Large intestine (tissue), 3 donors: ENCODE measurements at regions not wholly inside any gene's neighbourhood (a gene's known extent, or its start where the extent isn't known, plus 50 kb on each side); places are given as distances from the start of the nearest gene placed in this dataset.

Source experiments
- DNase-seq, 2 donors: peaks; one replicate each; pipeline versions ENCODE4 v3.0.0 to v3.0.0-alpha.2; 2013
- H3K27ac ChIP-seq: one replicate; pipeline ENCODE4 v1.5.1; 2013; ENCODE audit warnings: low read length
- H3K27me3 ChIP-seq: 2 replicates; pipeline ENCODE4 v1.6.1; 2013; ENCODE audit warnings: low read length; ENCODE audit not compliant: control insufficient read depth, insufficient read depth
- H3K36me3 ChIP-seq: 2 replicates; pipeline ENCODE4 v1.6.1; 2013; ENCODE audit warnings: low read length; ENCODE audit not compliant: control insufficient read depth, insufficient read depth
- H3K4me1 ChIP-seq: one replicate; pipeline ENCODE4 v1.6.1; 2013; ENCODE audit warnings: low read length; ENCODE audit not compliant: control insufficient read depth, insufficient read depth
- H3K4me3 ChIP-seq: one replicate; pipeline ENCODE4 v1.5.1; 2013; ENCODE audit warnings: low read length
- H3K9me3 ChIP-seq: one replicate; pipeline ENCODE4 v1.6.1; 2013; ENCODE audit warnings: mild to moderate bottlenecking, low read depth, low read length, moderate library complexity; ENCODE audit not compliant: control insufficient read depth
- WGBS: methylation state at CpG from one replicate; pipeline ENCODE4 v1.1.5; 2013; ENCODE audit warnings: low lambda C conversion rate; ENCODE audit not compliant: insufficient coverage; 5-methylcytosine and 5-hydroxymethylcytosine counted together

GRCh38 chr9:739362-739761, 102.1 kb upstream of the DMRT1 start:
- no peaks in the 10 kb centered on the region for H3K27me3 ChIP-seq
- H3K36me3 ChIP-seq, result peaks cover 88% of the 10 kb centered on the region
- H3K9me3 ChIP-seq, result no peaks in the 10 kb centered on the region
- no peak overlapping the region for H3K4me3 ChIP-seq
- DNase-seq, result no peak
- H3K27ac ChIP-seq, result peak overlapping the region; percentile 6
- H3K4me1 ChIP-seq, result peaks cover 3% of the 10 kb centered on the region

- Histone ChIP-seq H3K4me1 (no peaks in the 10 kb centered on the region), H3K36me3 (peaks cover 89% of the 10 kb centered on the region), H3K27ac (no peak overlapping the region), H3K4me3 (no peak overlapping the region), H3K27me3 (no peaks in the 10 kb centered on the region), H3K9me3 (no peaks in the 10 kb centered on the region)
- 93% methylated on average over 3 of the region's 10 CpGs for WGBS
- DNase-seq, result no peak
Observed at GRCh38 chr9:740221-740620, 101.3 kb upstream of the DMRT1 start.

DNA sequence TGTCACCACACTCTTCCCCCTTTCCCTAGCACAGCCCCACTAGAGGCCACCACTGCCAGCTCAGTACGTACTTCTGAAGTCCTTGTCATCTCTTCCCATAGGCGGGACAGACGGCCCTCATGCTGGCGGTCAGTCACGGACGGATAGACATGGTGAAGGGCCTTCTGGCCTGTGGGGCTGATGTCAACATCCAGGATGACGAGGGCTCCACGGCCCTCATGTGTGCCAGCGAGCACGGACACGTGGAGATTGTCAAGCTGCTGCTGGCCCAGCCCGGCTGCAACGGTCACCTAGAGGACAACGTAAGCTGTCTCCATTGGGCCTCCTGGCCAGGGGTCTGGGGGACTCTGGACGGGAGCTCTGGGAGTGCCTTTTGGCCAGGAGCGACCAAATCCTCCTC, 99.4 kb upstream of the DMRT1 start:
- no peaks in the 10 kb centered on the region for H3K9me3 ChIP-seq

DNA sequence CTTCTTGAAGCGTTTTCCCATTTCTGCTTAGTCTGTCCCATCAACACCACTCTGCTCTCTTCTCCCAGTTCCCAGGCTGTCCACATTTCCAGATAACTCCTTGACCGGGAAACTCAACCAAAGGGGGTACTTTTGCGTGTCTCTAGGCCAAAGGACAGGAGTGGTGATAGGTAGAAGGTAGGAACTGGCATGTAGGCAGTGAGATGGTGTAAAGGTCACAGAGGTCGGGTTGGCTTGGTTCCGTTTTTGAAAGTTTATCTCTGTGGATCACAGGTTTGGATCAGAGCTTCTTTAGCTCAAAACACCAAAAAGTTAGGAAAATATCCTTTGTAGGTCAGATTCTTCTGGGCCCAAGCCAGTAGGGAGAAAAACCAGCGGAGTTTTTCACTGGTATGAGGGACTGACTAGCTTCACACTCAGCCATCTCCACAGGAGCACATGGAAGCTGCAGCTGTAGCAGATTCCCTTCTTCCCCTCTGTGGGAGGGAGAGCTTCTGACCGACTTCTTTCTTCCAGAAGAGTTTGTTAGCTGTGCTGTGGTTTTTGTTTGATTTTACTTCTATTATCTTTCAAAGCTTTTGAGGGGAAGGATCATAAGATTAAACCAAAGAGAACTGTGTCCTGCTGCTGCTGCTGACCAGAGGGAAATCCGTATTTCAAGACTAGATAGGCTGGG, 98.4 kb upstream of the DMRT1 start:
- no peak overlapping the region for H3K27ac ChIP-seq
- no peaks in the 10 kb centered on the region for H3K9me3 ChIP-seq
- no peaks in the 10 kb centered on the region for H3K4me1 ChIP-seq
- no peak overlapping the region for H3K4me3 ChIP-seq
- DNase-seq, result no peak
- peaks cover 81% of the 10 kb centered on the region for H3K36me3 ChIP-seq
- WGBS, result 53% methylated on average over 2 of the region's 8 CpGs
- H3K27me3 ChIP-seq, result no peaks in the 10 kb centered on the region

More for the DNA sequence above, 99.4 kb upstream of the DMRT1 start:
- no CpG with 5 or more reads among the region's 16 CpGs for WGBS
- H3K36me3 ChIP-seq, result peaks cover 85% of the 10 kb centered on the region
- no peak overlapping the region for H3K4me3 ChIP-seq
- no peak for DNase-seq
- no peak overlapping the region for H3K27ac ChIP-seq
- H3K27me3 ChIP-seq, result no peaks in the 10 kb centered on the region
- H3K4me1 ChIP-seq, result no peaks in the 10 kb centered on the region

DNA sequence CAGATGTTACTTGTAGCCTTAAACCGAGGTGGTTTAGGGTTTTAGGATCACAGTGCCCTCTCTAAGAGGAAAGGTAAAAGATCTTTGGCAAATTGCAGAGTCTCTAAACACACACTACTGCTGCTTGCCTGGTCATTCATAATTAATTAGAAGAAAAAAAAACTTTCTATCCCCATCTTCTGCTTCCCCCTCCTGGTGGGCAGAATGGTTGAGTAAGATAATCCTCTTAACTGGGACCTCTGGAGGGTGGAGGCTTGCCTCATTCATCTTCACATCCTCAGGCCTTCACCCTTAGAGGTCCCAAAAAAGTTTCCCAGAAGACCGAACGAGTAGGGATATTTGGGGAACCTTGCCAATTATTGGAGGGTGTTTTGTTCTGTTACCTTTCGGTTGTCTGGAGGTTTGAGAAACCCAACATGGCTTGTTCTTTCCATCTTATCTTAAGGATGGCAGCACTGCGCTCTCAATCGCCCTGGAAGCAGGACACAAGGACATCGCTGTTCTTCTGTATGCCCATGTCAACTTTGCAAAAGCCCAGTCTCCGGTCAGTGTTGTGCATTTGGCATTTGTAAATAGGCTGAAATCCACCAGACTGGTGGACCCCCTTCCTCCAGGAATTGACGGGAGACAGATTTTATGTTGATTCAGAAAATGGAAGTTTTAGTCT, 97.3 kb upstream of the DMRT1 start:
- Histone ChIP-seq H3K27ac (no peak overlapping the region), H3K4me3 (no peak overlapping the region), H3K36me3 (peaks cover 76% of the 10 kb centered on the region), H3K4me1 (no peaks in the 10 kb centered on the region), H3K27me3 (no peaks in the 10 kb centered on the region), H3K9me3 (no peaks in the 10 kb centered on the region)
- WGBS, result 90% methylated on average over 2 of the region's 9 CpGs
- DNase-seq, result no peak

- peak in 1 of 2 donors; percentile 41 for DNase-seq
- no peaks in the 10 kb centered on the region for H3K4me1 ChIP-seq
- H3K36me3 ChIP-seq, result peaks cover 70% of the 10 kb centered on the region
- no peaks in the 10 kb centered on the region for H3K27me3 ChIP-seq
- 80% methylated on average over 1 of the region's 7 CpGs for WGBS
- H3K27ac ChIP-seq, result no peak overlapping the region
- no peaks in the 10 kb centered on the region for H3K9me3 ChIP-seq
- no peak overlapping the region for H3K4me3 ChIP-seq
Observed at GRCh38 chr9:744790-745484, 96.6 kb upstream of the DMRT1 start.

DNA sequence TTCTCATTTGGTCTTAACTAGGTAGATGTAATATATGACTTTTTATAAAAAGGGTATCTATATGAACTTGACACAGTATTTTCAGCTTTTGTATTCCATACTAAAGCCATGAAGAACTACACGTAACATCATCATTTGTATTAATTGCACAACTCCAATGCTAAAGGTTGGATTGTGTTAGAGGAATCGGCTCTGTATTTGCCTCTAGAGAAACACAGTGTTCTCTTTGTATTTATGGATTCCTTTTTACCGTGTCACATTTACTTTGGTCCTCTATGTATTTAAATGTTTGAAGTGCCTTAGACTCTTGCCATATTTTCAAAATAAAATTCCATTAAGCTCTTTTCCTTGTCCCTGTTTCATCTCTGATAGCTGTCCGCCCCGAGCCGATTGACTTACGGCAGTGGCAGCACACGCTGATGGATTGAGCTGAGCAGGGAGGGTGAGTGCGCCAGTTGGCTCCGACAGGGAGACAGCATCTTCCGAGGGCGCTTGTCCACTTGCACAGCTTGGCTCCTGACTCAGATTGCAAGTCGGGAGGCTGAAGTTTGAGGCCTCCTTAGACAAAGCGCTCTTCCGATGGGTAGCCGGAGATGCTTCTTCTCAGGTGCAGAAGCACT, 95.6 kb upstream of the DMRT1 start:
- no peaks in the 10 kb centered on the region for H3K9me3 ChIP-seq
- no peak overlapping the region for H3K27ac ChIP-seq
- peaks cover 63% of the 10 kb centered on the region for H3K36me3 ChIP-seq
- WGBS, result 78% methylated on average over 1 of the region's 16 CpGs
- H3K4me3 ChIP-seq, result no peak overlapping the region
- H3K4me1 ChIP-seq, result no peaks in the 10 kb centered on the region
- no peaks in the 10 kb centered on the region for H3K27me3 ChIP-seq
- DNase-seq, result no peak

GRCh38 chr9:746661-747434, 94.6 kb upstream of the DMRT1 start:
- no peak overlapping the region for H3K4me3 ChIP-seq
- peaks cover 55% of the 10 kb centered on the region for H3K36me3 ChIP-seq
- no peaks in the 10 kb centered on the region for H3K4me1 ChIP-seq
- no peaks in the 10 kb centered on the region for H3K9me3 ChIP-seq
- WGBS, result no CpG with 5 or more reads among the region's 7 CpGs
- H3K27ac ChIP-seq, result no peak overlapping the region
- no peak for DNase-seq
- H3K27me3 ChIP-seq, result no peaks in the 10 kb centered on the region

- no CpG with 5 or more reads among the region's 1 CpG for WGBS
- Histone ChIP-seq H3K4me1 (no peaks in the 10 kb centered on the region), H3K27me3 (no peaks in the 10 kb centered on the region), H3K36me3 (peaks cover 48% of the 10 kb centered on the region), H3K9me3 (no peaks in the 10 kb centered on the region), H3K27ac (no peak overlapping the region), H3K4me3 (no peak overlapping the region)
- no peak for DNase-seq
Observed at GRCh38 chr9:747567-747966, 93.9 kb upstream of the DMRT1 start.
